ENCODE measurements at regions not wholly inside any gene's neighbourhood (a gene's known extent, or its start where the extent isn't known, plus 50 kb on each side); places are given as distances from the start of the nearest gene placed in this dataset.
"Not testable (repeated sequence)": the region's sequence is repeated elsewhere in the genome, so short reads cannot be mapped to it uniquely, and the experiment has no call there.

DNA sequence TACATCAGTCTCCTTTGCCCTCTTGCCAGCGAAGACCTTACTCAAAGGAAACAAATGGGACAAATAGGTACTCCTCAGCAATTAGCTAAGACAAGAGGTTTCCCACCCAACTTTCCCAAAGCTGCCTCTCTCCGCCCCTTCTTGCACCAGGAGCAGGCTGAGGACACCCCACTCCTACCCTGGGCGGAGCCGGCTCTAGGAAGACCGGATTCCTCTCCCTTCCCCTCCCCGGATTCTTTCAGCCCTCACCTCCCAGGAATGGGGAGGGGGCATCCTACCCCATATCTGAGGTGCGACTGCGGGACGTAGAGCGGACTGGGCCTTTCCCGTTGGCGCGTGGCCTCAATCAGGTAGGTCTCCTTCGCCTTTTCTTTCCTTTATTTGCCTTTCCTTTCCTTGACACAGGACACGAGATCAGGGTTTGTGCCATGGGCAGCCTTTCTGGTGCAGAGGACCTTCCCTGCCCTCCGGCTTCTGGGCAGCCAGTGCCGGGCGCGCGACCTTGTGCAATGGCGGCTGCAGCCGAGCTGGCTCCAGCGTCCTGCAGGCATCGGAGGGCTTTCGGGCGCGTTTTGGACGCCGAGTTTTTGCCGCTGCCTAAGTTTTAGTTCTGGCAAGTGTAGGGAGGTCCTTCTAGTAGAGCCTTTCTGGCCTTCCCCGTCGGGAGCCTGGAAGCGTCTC lies 279.9 kb downstream of the PLS3 start:
- DNase-seq, result peak in 1 of 2 donors; percentile 13
- no CpG with 5 or more reads among the region's 33 CpGs for WGBS, 2 donors

DNA sequence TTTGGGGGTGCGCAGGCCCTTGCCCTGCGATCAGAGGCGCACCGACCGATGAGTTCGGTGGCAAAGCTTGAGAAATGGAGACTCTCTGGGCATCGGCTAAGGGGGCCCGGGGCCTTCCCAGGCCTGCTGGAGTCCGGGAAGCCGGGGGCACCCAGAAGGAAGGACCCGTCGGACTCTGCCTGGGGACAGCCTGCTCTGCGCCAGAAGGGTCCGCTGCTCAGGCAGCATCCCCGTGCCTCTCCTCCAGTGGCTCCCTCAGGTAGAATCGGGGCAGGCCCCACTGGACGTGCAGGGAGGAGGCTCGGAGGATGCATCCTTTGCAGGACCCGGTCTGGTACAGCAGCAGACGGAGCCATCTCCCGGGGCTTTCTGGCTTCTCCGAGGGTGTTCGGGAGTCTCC lies 290.0 kb downstream of the PLS3 start:
- WGBS, 2 donors, result 96% methylated on average over 5 of the region's 23 CpGs; no CpG with 5 or more reads in 1 of the 2 donors
- intact Hi-C loops (cut with DNase I); H3K4me1 ChIP-seq (ENCODE audit: control insufficient read depth in 1 of 2, insufficient read depth in 2 of 2, low read length in 2 of 2); H3K4me3 ChIP-seq (ENCODE audit: low read length in 2 of 2); H3K27me3 ChIP-seq (ENCODE audit: control insufficient read depth in 1 of 2, insufficient read depth in 2 of 2, low read length in 1 of 2); H3K36me3 ChIP-seq (ENCODE audit: control insufficient read depth in 1 of 2, insufficient read depth in 2 of 2, low read length in 1 of 2); H3K9me3 ChIP-seq (ENCODE audit: control insufficient read depth, low read length); ATAC-seq (ENCODE audit: low FRiP score); H3K27ac ChIP-seq (ENCODE audit: low read depth in 1 of 2, low read length in 2 of 2): not testable (repeated sequence)
- peak; percentile 35 to 67 for DNase-seq

More for the DNA sequence above, 279.9 kb downstream of the PLS3 start:
- H3K4me3 ChIP-seq (ENCODE audit: low read length in 2 of 2); H3K36me3 ChIP-seq (ENCODE audit: control insufficient read depth in 1 of 2, insufficient read depth in 2 of 2, low read length in 1 of 2); H3K4me1 ChIP-seq (ENCODE audit: control insufficient read depth in 1 of 2, insufficient read depth in 2 of 2, low read length in 2 of 2); intact Hi-C loops (cut with DNase I); ATAC-seq (ENCODE audit: low FRiP score); H3K27me3 ChIP-seq (ENCODE audit: control insufficient read depth in 1 of 2, insufficient read depth in 2 of 2, low read length in 1 of 2); H3K27ac ChIP-seq (ENCODE audit: low read depth in 1 of 2, low read length in 2 of 2); H3K9me3 ChIP-seq (ENCODE audit: control insufficient read depth, low read length): not testable (repeated sequence)

DNA sequence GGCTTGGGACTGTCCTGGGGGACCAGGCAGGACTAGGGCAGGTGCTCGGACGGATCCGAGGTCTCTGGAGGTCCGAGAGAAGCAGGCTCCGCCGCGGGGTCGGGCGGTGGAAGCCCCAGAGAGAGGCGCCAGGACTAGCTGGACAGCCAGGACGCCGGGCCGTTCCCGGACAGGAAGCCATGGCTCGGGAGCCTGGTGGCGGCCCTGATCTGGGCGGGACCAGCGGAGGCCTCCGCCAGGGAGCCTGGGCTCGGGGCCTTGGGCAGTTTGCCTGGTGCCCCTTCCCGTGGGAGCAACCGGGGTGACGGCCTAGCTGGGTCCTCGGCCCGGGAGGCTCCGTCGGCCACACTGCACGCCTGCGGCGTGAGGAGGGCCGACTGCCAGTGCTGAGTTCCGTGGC lies 292.3 kb downstream of the PLS3 start:
- H3K9me3 ChIP-seq (ENCODE audit: control insufficient read depth, low read length); H3K4me3 ChIP-seq (ENCODE audit: low read length in 2 of 2); H3K36me3 ChIP-seq (ENCODE audit: control insufficient read depth in 1 of 2, insufficient read depth in 2 of 2, low read length in 1 of 2); ATAC-seq (ENCODE audit: low FRiP score); H3K27me3 ChIP-seq (ENCODE audit: control insufficient read depth in 1 of 2, insufficient read depth in 2 of 2, low read length in 1 of 2); H3K27ac ChIP-seq (ENCODE audit: low read depth in 1 of 2, low read length in 2 of 2); H3K4me1 ChIP-seq (ENCODE audit: control insufficient read depth in 1 of 2, insufficient read depth in 2 of 2, low read length in 2 of 2); intact Hi-C loops (cut with DNase I): not testable (repeated sequence)
- peak in 1 of 2 donors; percentile 82 for DNase-seq
- 97 to 98% methylated on average over 6 to 7 of the region's 32 CpGs for WGBS, 2 donors

- H3K4me3 ChIP-seq (ENCODE audit: low read length in 2 of 2); H3K27me3 ChIP-seq (ENCODE audit: control insufficient read depth in 1 of 2, insufficient read depth in 2 of 2, low read length in 1 of 2); H3K9me3 ChIP-seq (ENCODE audit: control insufficient read depth, low read length); intact Hi-C loops (cut with DNase I); DNase-seq; H3K4me1 ChIP-seq (ENCODE audit: control insufficient read depth in 1 of 2, insufficient read depth in 2 of 2, low read length in 2 of 2); H3K27ac ChIP-seq (ENCODE audit: low read depth in 1 of 2, low read length in 2 of 2); ATAC-seq (ENCODE audit: low FRiP score); H3K36me3 ChIP-seq (ENCODE audit: control insufficient read depth in 1 of 2, insufficient read depth in 2 of 2, low read length in 1 of 2): not testable (repeated sequence)
- 88 to 100% methylated on average over 1 of the region's 15 CpGs for WGBS, 2 donors
Observed at GRCh38 chrX:115881170-115881569, 289.4 kb upstream of the AGTR2 start.

- H3K9me3 ChIP-seq (ENCODE audit: control insufficient read depth, low read length); H3K27me3 ChIP-seq (ENCODE audit: control insufficient read depth in 1 of 2, insufficient read depth in 2 of 2, low read length in 1 of 2); H3K27ac ChIP-seq (ENCODE audit: low read depth in 1 of 2, low read length in 2 of 2); H3K4me1 ChIP-seq (ENCODE audit: control insufficient read depth in 1 of 2, insufficient read depth in 2 of 2, low read length in 2 of 2); intact Hi-C loops (cut with DNase I); H3K4me3 ChIP-seq (ENCODE audit: low read length in 2 of 2); DNase-seq; ATAC-seq (ENCODE audit: low FRiP score); H3K36me3 ChIP-seq (ENCODE audit: control insufficient read depth in 1 of 2, insufficient read depth in 2 of 2, low read length in 1 of 2): not testable (repeated sequence)
- WGBS, 2 donors, result no CpG with 5 or more reads among the region's 13 CpGs
Observed at GRCh38 chrX:115884121-115884520, 286.4 kb upstream of the AGTR2 start.

DNA sequence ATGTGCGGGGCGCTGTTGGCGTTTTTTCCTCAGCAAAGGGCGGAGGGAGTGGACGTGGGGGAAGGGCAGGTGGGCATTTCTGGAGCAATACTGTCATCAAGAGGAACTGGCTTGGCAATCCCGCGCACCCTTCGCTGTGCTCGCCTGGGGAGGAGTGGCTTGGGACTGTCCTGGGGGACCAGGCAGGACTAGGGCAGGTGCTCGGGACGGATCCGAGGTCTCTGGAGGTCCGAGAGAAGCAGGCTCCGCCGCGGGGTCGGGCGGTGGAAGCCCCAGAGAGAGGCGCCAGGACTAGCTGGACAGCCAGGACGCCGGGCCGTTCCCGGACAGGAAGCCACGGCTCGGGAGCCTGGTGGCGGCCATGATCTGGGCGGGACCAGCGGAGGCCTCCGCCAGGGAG lies 282.5 kb upstream of the AGTR2 start:
- intact Hi-C loops (cut with DNase I); H3K27ac ChIP-seq (ENCODE audit: low read depth in 1 of 2, low read length in 2 of 2); H3K9me3 ChIP-seq (ENCODE audit: control insufficient read depth, low read length); H3K4me1 ChIP-seq (ENCODE audit: control insufficient read depth in 1 of 2, insufficient read depth in 2 of 2, low read length in 2 of 2); H3K4me3 ChIP-seq (ENCODE audit: low read length in 2 of 2); ATAC-seq (ENCODE audit: low FRiP score); H3K27me3 ChIP-seq (ENCODE audit: control insufficient read depth in 1 of 2, insufficient read depth in 2 of 2, low read length in 1 of 2); H3K36me3 ChIP-seq (ENCODE audit: control insufficient read depth in 1 of 2, insufficient read depth in 2 of 2, low read length in 1 of 2): not testable (repeated sequence)
- peak; percentile 70 to 94 for DNase-seq
- WGBS, 2 donors, result 41 to 98% methylated on average over 12 to 14 of the region's 29 CpGs

- DNase-seq, result peak in 1 of 2 donors; percentile 83
- H3K36me3 ChIP-seq (ENCODE audit: control insufficient read depth in 1 of 2, insufficient read depth in 2 of 2, low read length in 1 of 2); H3K4me1 ChIP-seq (ENCODE audit: control insufficient read depth in 1 of 2, insufficient read depth in 2 of 2, low read length in 2 of 2); H3K9me3 ChIP-seq (ENCODE audit: control insufficient read depth, low read length); H3K27me3 ChIP-seq (ENCODE audit: control insufficient read depth in 1 of 2, insufficient read depth in 2 of 2, low read length in 1 of 2); intact Hi-C loops (cut with DNase I); ATAC-seq (ENCODE audit: low FRiP score); H3K4me3 ChIP-seq (ENCODE audit: low read length in 2 of 2); H3K27ac ChIP-seq (ENCODE audit: low read depth in 1 of 2, low read length in 2 of 2): not testable (repeated sequence)
- WGBS, 2 donors, result 38 to 96% methylated on average over 7 to 12 of the region's 39 CpGs
Observed at GRCh38 chrX:115888519-115888918, 282.0 kb upstream of the AGTR2 start.

GRCh38 chrX:115889121-115889890 lies 281.2 kb upstream of the AGTR2 start:
- intact Hi-C loops (cut with DNase I), result no loop called here
- peak in 1 of 2 donors; percentile 75 for DNase-seq
- no peak for ATAC-seq (ENCODE audit: low FRiP score)
- Histone ChIP-seq H3K36me3 (ENCODE audit: control insufficient read depth in 1 of 2, insufficient read depth in 2 of 2, low read length in 1 of 2) (no peaks in the 10 kb centered on the region), H3K27me3 (ENCODE audit: control insufficient read depth in 1 of 2, insufficient read depth in 2 of 2, low read length in 1 of 2) (no peaks in the 10 kb centered on the region), H3K9me3 (ENCODE audit: control insufficient read depth, low read length) (peaks cover 8% of the 10 kb centered on the region), H3K4me1 (ENCODE audit: control insufficient read depth in 1 of 2, insufficient read depth in 2 of 2, low read length in 2 of 2) (no peaks in the 10 kb centered on the region), H3K4me3 (ENCODE audit: low read length in 2 of 2) (no peak overlapping the region), H3K27ac (ENCODE audit: low read depth in 1 of 2, low read length in 2 of 2) (no peak overlapping the region)
- 95 to 98% methylated on average over 26 to 32 of the region's 32 CpGs for WGBS, 2 donors

Data from aorta (tissue), 5 donors.